Motor neuron (in vitro differentiated cells): ENCODE measurements at regions not wholly inside any gene's neighbourhood (a gene's known extent, or its start where the extent isn't known, plus 50 kb on each side); places are given as distances from the start of the nearest gene placed in this dataset.
"Not testable (repeated sequence)": the region's sequence is repeated elsewhere in the genome, so short reads cannot be mapped to it uniquely, and the experiment has no call there.

Experiments used
- ATAC-seq, 8 experiments: fragments of 200-7000 bp; cut with Tn5 transposase; replicated peaks in 6 of 8; 2 replicates each; pipeline ENCODE4 v1.8.0; 2021; ENCODE audit warnings: mild to moderate bottlenecking in 8 of 8, moderate library complexity in 8 of 8
- H3K27ac ChIP-seq, 2 donors: fragments of 250-450 bp; sonication (Bioruptor Pico); 2 replicates each; pipeline ENCODE4 v1.9.0; 2021; ENCODE audit warnings: antibody characterized with exemption in 2 of 2, mild to moderate bottlenecking in 2 of 2, moderate library complexity in 1 of 2
- H3K4me1 ChIP-seq, 2 donors: fragments of 250-450 bp; sonication (Bioruptor Pico); replicated peaks in 1 of 2; 2 replicates each; pipeline ENCODE4 v1.6.1; 2021; ENCODE audit warnings: antibody characterized with exemption in 2 of 2, mild to moderate bottlenecking in 2 of 2, moderate library complexity in 1 of 2
- H3K4me3 ChIP-seq, 5 donors: fragments of 250-450 bp; sonication (Bioruptor Pico); 2 replicates each; pipeline ENCODE4 v1.9.0; 2021; ENCODE audit warnings: antibody characterized with exemption in 5 of 5, mild to moderate bottlenecking in 5 of 5, moderate library complexity in 4 of 5
- WGBS, 10 experiments: fragments of 450-650 bp; shearing (Covaris generic); methylation state at CpG; one replicate each; pipeline ENCODE4 v1.0.0; 2022; 5-methylcytosine and 5-hydroxymethylcytosine counted together
- in situ Hi-C, 9 experiments: fragments of 400-800 bp; cut with MboI; loops; one replicate each; pipeline ENCODE4 v1.15.0; 2021; ENCODE audit warnings: low sequenced_read_pairs in 9 of 9, low pct_unique_long_range_greater_than_20kb in 2 of 9; ENCODE audit not compliant: unreplicated experiment in 9 of 9

GRCh38 chr15:87681104-87681503 lies 575.4 kb downstream of the NTRK3 start:
- WGBS, 10 experiments = 17 to 83% (median 63%) methylated on average over 1 of the region's 1 CpG; no CpG with 5 or more reads in 4 of the 10 experiments
- ATAC-seq = peak in 1 of 8 experiments; percentile 13
- H3K4me1 ChIP-seq = peaks cover 3 to 6% of the 10 kb centered on the region in 2 donors
- no peak overlapping the region for H3K4me3 ChIP-seq
- in situ Hi-C loops = no loop called here
- no peak overlapping the region for H3K27ac ChIP-seq

GRCh38 chr15:87680208-87680607 lies 576.3 kb downstream of the NTRK3 start:
- ATAC-seq = peak in 3 of 8 experiments; percentile 31 to 85 (median 44)
- Histone ChIP-seq H3K27ac (no peak overlapping the region), H3K4me1 (no peaks in the 10 kb centered on the region), H3K4me3 (no peak overlapping the region)
- in situ Hi-C loops = no loop called here
- 60 to 100% (median 90%) methylated on average over 1 of the region's 1 CpG; no CpG with 5 or more reads in 3 of the 10 experiments for WGBS, 10 experiments

GRCh38 chr15:87675271-87675670 lies 581.3 kb downstream of the NTRK3 start:
- peaks cover 0 to 4% of the 10 kb centered on the region in 2 donors for H3K4me1 ChIP-seq
- H3K4me3 ChIP-seq = no peak overlapping the region
- in situ Hi-C loops = no loop called here
- no peak for ATAC-seq
- WGBS, 10 experiments = 83 to 100% (median 91%) methylated on average over 1 to 5 of the region's 5 CpGs; no CpG with 5 or more reads in 4 of the 10 experiments
- no peak overlapping the region for H3K27ac ChIP-seq

- 17 to 58% (median 34%) methylated on average over 3 to 6 of the region's 8 CpGs; no CpG with 5 or more reads in 1 of the 10 experiments for WGBS, 10 experiments
- Histone ChIP-seq H3K4me1 (peaks cover 0 to 4% of the 10 kb centered on the region in 2 donors), H3K27ac (no peak overlapping the region), H3K4me3 (no peak overlapping the region)
- in situ Hi-C loops = no loop called here
- ATAC-seq = peak in 7 of 8 experiments; percentile 41 to 87 (median 66)
These were observed 583.9 kb downstream of the NTRK3 start for GRCh38 chr15:87672309-87673288.

- Histone ChIP-seq H3K27ac (no peak overlapping the region), H3K4me1 (peaks cover 0 to 4% of the 10 kb centered on the region in 2 donors), H3K4me3 (no peak overlapping the region)
- 37 to 100% (median 59%) methylated on average over 1 to 5 of the region's 5 CpGs; no CpG with 5 or more reads in 2 of the 10 experiments for WGBS, 10 experiments
- in situ Hi-C loops = no loop called here
- ATAC-seq = no peak
These were observed 585.2 kb downstream of the NTRK3 start for GRCh38 chr15:87671289-87671688.

- H3K27ac ChIP-seq = no peak overlapping the region
- WGBS, 10 experiments = 0 to 94% (median 74%) methylated on average over 2 to 6 of the region's 6 CpGs; no CpG with 5 or more reads in 1 of the 10 experiments
- no peak overlapping the region for H3K4me3 ChIP-seq
- ATAC-seq = no peak
- H3K4me1 ChIP-seq = peaks cover 0 to 4% of the 10 kb centered on the region in 2 donors
- in situ Hi-C loops = no loop called here
These were observed 586.7 kb downstream of the NTRK3 start for GRCh38 chr15:87669846-87670245.

GRCh38 chr15:87668768-87669564 lies 587.6 kb downstream of the NTRK3 start:
- peak in 2 of 8 experiments; percentile 56 to 68 for ATAC-seq
- in situ Hi-C loops, H3K4me3 ChIP-seq, H3K4me1 ChIP-seq, H3K27ac ChIP-seq: not testable (repeated sequence)
- whole genome bisulfite sequencing, 10 experiments = 37 to 95% (median 76%) methylated on average over 3 to 7 of the region's 8 CpGs; no CpG with 5 or more reads in 1 of the 10 experiments

GRCh38 chr15:87667643-87668042 lies 588.9 kb downstream of the NTRK3 start:
- no peak for ATAC-seq
- 50 to 100% (median 89%) methylated on average over 1 to 3 of the region's 3 CpGs; no CpG with 5 or more reads in 1 of the 10 experiments for WGBS, 10 experiments
- no peak overlapping the region for H3K4me3 ChIP-seq
- no peaks in the 10 kb centered on the region for H3K4me1 ChIP-seq
- H3K27ac ChIP-seq = no peak overlapping the region
- in situ Hi-C loops = no loop called here

- ATAC-seq = no peak
- in situ Hi-C loops = no loop called here
- WGBS, 10 experiments = 20 to 100% (median 50%) methylated on average over 1 to 6 of the region's 6 CpGs; no CpG with 5 or more reads in 5 of the 10 experiments
- no peak overlapping the region for H3K4me3 ChIP-seq
- no peaks in the 10 kb centered on the region for H3K4me1 ChIP-seq
- H3K27ac ChIP-seq = no peak overlapping the region
These were observed 594.0 kb downstream of the NTRK3 start for GRCh38 chr15:87662575-87662974.

GRCh38 chr15:87661454-87662355 lies 594.8 kb downstream of the NTRK3 start:
- 5 to 100% (median 55%) methylated on average over 1 to 3 of the region's 3 CpGs; no CpG with 5 or more reads in 3 of the 10 experiments for WGBS, 10 experiments
- no peak overlapping the region for H3K27ac ChIP-seq
- in situ Hi-C loops = no loop called here
- no peak overlapping the region for H3K4me3 ChIP-seq
- H3K4me1 ChIP-seq = no peaks in the 10 kb centered on the region
- ATAC-seq = peak in 2 of 8 experiments; percentile 42 to 55

GRCh38 chr15:87660251-87661129 lies 596.0 kb downstream of the NTRK3 start:
- no peak overlapping the region for H3K27ac ChIP-seq
- H3K4me3 ChIP-seq = no peak overlapping the region
- peak in 2 of 8 experiments; percentile 51 to 75 for ATAC-seq
- 40 to 92% (median 84%) methylated on average over 1 to 2 of the region's 2 CpGs; no CpG with 5 or more reads in 4 of the 10 experiments for WGBS, 10 experiments
- no peaks in the 10 kb centered on the region for H3K4me1 ChIP-seq
- in situ Hi-C loops = no loop called here
